DMS153 treated with DMSO at 0.1 percent for 48 hours (cell line): ENCODE measurements at regions not wholly inside any gene's neighbourhood (a gene's known extent, or its start where the extent isn't known, plus 50 kb on each side); places are given as distances from the start of the nearest gene placed in this dataset.

ENCODE experiments used
- DNase-seq: peaks from one replicate; lab custom pipeline; 2025; ENCODE audit not compliant: unreplicated experiment; lab: John Stamatoyannopoulos, UW

GRCh38 chr15:87394676-87395075 is 861.9 kb downstream of the NTRK3 start:
- no peak for DNase-seq

- no peak for DNase-seq
These were observed 868.8 kb downstream of the NTRK3 start for GRCh38 chr15:87387766-87388165.

- no peak for DNase-seq
These were observed 882.2 kb downstream of the NTRK3 start for GRCh38 chr15:87374339-87374738.

GRCh38 chr15:87369269-87369668 is 887.3 kb downstream of the NTRK3 start:
- no peak for DNase-seq

DNA sequence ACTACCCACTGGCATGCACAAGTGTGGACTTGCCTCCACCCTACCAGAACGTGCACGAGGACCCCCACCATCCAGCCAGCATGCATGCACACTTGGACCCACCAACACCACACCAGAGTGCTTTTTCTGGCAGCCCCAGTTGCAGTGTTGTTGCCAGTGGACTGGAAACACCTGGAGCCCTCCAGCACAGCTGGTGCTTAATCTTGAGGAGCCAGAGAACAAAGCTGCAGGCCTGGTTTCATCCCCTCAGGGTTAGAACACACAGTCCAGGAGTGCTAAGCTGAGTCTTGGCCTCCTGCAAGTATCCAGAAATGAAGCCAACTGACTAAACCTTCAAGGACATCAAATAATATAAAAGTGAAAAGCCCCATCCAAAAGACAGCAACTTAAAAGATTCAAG is 888.0 kb downstream of the NTRK3 start:
- DNase-seq = no peak

DNA sequence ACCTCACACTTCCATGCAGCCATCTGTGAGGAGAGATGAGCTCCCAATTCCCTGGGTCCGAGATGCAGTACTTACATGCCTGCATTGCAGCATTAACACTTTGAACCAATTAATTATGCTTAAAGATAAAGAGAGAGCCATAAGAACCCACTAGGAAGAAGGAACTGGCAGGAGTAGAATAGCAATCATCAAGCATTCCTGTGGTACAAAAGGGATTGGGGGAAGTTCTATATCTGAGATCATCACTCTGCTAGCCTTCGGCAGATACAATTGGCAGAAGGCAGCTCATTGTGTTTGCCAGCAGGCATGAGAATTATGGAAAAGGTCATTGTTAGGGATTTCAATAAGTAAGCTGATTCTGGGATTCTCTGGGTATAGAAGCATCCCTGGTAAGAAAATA is 891.4 kb downstream of the NTRK3 start:
- DNase-seq = no peak

DNA sequence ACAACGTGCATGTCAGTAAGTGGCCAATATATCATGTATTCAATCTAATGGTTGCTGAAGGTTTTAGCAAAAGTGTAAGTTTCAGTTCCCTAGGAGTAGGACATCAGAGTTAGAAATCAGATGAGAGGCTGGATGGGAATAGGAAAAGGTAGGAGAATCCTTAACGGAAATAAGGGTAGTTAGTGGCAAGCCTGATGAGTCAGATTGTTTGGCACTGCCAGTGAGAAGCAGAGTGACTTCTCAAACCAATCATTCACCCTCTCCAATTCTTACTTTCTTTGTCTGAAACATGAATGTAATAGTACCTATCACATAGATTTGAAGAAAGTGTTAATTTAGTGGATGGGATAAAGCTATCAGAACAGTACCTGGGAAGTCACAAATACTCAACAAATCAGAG is 894.0 kb downstream of the NTRK3 start:
- no peak for DNase-seq

GRCh38 chr15:87357637-87358313 is 898.8 kb downstream of the NTRK3 start:
- DNase-seq = no peak

- DNase-seq = no peak
These were observed 900.6 kb downstream of the NTRK3 start for GRCh38 chr15:87355946-87356345.

- DNase-seq = no peak
These were observed 901.7 kb downstream of the NTRK3 start for GRCh38 chr15:87354661-87355410.

DNA sequence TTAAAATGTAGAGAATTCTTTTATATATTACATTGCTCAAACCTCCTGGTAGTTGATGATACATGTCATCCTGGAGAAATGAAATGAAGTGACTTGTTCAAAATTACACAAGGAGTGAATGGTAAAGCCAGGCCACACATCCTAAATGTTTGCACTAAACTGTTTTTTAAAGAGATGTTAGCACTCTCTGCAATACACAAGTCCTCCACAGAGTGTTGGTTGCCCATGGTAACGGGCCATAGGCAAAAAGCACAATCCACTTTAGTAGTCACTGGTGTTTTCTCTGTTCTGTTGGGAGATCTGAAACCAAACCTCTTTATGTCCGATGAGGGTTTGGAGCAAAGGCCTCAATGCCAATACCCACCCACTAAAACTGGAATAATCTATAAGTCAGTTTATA is 907.4 kb downstream of the NTRK3 start:
- DNase-seq = no peak

- DNase-seq = no peak
These were observed 907.8 kb downstream of the NTRK3 start for GRCh38 chr15:87348746-87349145.

GRCh38 chr15:87347806-87348515 is 908.6 kb downstream of the NTRK3 start:
- DNase-seq = no peak

DNA sequence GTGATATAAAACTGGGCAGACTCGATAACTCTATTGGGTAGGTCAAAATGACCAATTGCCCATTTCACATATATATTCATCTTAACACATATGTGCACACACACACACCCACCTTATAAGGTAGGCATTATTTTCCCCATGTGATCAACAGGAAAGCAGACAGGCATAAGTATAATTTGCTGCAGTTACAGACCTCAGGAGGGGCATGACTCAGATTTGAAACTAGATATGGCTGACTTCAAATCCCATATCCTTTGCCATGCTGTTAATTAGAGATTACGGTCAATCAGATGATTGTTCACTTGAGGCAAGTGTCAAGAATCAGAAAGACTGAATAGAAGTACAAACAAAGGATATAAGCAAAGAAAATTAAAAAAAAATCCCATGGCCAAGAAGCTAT is 910.6 kb downstream of the NTRK3 start:
- no peak for DNase-seq

DNA sequence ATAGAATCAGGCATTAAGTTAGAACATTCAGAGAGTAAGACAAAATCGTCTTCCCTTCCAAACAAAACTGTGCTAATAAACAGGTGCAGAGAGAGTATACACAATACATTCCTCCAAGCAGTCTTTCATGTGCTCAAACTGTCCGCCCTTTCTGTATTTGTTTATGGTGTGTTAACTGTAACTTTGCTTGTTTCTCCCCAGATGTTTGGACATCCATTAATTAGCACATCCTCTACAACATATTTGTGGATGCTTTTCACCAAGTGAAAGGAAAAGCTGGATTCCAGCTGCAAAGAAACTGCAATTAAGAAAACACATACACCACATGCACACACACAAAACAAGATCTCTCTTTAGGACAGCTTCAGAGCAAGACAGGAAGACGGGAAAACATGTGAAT is 912.6 kb downstream of the NTRK3 start:
- DNase-seq = no peak

- no peak for DNase-seq
These were observed 916.2 kb downstream of the NTRK3 start for GRCh38 chr15:87340370-87340769.

GRCh38 chr15:87326269-87326668 is 930.3 kb downstream of the NTRK3 start:
- no peak for DNase-seq

GRCh38 chr15:87322870-87323269 is 933.7 kb downstream of the NTRK3 start:
- DNase-seq = no peak

GRCh38 chr15:87322265-87322664 is 934.3 kb downstream of the NTRK3 start:
- DNase-seq = no peak

DNA sequence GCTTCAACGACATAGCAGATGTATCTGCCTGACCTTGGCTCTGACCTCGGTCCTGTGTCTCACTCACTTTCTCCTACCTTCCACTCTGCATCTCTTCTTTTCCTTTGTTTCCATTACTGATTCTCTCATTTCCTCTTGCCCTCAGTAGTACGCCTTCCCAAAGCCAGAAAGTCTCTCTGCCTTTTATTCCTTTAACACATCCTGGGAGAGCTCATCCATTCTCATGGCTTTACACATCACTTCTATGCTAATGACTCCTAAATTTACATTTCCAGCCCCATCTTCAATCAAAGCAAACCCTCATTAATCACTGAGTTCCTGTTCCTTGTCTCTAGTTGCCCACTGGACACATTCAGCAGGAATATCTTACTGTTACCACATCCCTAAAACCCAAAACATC is 938.6 kb downstream of the NTRK3 start:
- no peak for DNase-seq

- DNase-seq = no peak
These were observed 944.3 kb downstream of the NTRK3 start for GRCh38 chr15:87312221-87312620.

- DNase-seq = no peak
These were observed 956.4 kb downstream of the NTRK3 start for GRCh38 chr15:87300146-87300545.
